ENCODE measurements at regions not wholly inside any gene's neighbourhood (a gene's known extent, or its start where the extent isn't known, plus 50 kb on each side); places are given as distances from the start of the nearest gene placed in this dataset.
"Not testable (repeated sequence)": the region's sequence is repeated elsewhere in the genome, so short reads cannot be mapped to it uniquely, and the experiment has no call there.

GRCh38 chr9:62848258-62848657 is 1658.4 kb downstream of the SPATA31A7 start:
- intact Hi-C loops (cut with DNase I, micrococcal nuclease); H3K4me3 ChIP-seq; H3K9me3 ChIP-seq; H3K4me1 ChIP-seq (ENCODE audit: low read depth); DNase-seq; H3K36me3 ChIP-seq (ENCODE audit: low read depth): not testable (repeated sequence)
- peak; percentile 17 for ATAC-seq

- H3K4me3 ChIP-seq; H3K36me3 ChIP-seq (ENCODE audit: low read depth); H3K9me3 ChIP-seq; intact Hi-C loops (cut with DNase I, micrococcal nuclease); DNase-seq; ATAC-seq; H3K4me1 ChIP-seq (ENCODE audit: low read depth): not testable (repeated sequence)
Observed at GRCh38 chr9:62849991-62850390, 1660.2 kb downstream of the SPATA31A7 start.

- H3K4me1 ChIP-seq (ENCODE audit: low read depth); H3K9me3 ChIP-seq; H3K4me3 ChIP-seq; intact Hi-C loops (cut with DNase I, micrococcal nuclease); H3K36me3 ChIP-seq (ENCODE audit: low read depth); ATAC-seq; DNase-seq: not testable (repeated sequence)
Observed at GRCh38 chr9:62857280-62857679, 1667.4 kb downstream of the SPATA31A7 start.

- intact Hi-C loops (cut with DNase I, micrococcal nuclease); H3K4me1 ChIP-seq (ENCODE audit: low read depth); ATAC-seq; H3K4me3 ChIP-seq; H3K9me3 ChIP-seq; H3K36me3 ChIP-seq (ENCODE audit: low read depth); DNase-seq: not testable (repeated sequence)
Observed at GRCh38 chr9:62858240-62858639, 1668.4 kb downstream of the SPATA31A7 start.

- H3K4me3 ChIP-seq; H3K36me3 ChIP-seq (ENCODE audit: low read depth); intact Hi-C loops (cut with DNase I, micrococcal nuclease); DNase-seq; H3K4me1 ChIP-seq (ENCODE audit: low read depth); H3K9me3 ChIP-seq: not testable (repeated sequence)
- ATAC-seq: peak; percentile 35
Observed at GRCh38 chr9:62860939-62861860, 1671.4 kb downstream of the SPATA31A7 start.

GRCh38 chr9:62862180-62862579 is 1672.3 kb downstream of the SPATA31A7 start:
- H3K9me3 ChIP-seq; ATAC-seq; H3K4me3 ChIP-seq; H3K4me1 ChIP-seq (ENCODE audit: low read depth); H3K36me3 ChIP-seq (ENCODE audit: low read depth); intact Hi-C loops (cut with DNase I, micrococcal nuclease); DNase-seq: not testable (repeated sequence)

GRCh38 chr9:62863319-62863718 is 1673.5 kb downstream of the SPATA31A7 start:
- ATAC-seq; intact Hi-C loops (cut with DNase I, micrococcal nuclease); DNase-seq; H3K4me3 ChIP-seq; H3K9me3 ChIP-seq; H3K36me3 ChIP-seq (ENCODE audit: low read depth); H3K4me1 ChIP-seq (ENCODE audit: low read depth): not testable (repeated sequence)

- H3K4me1 ChIP-seq (ENCODE audit: low read depth); H3K36me3 ChIP-seq (ENCODE audit: low read depth); DNase-seq; H3K4me3 ChIP-seq; H3K9me3 ChIP-seq; intact Hi-C loops (cut with DNase I, micrococcal nuclease); ATAC-seq: not testable (repeated sequence)
Observed at GRCh38 chr9:62863867-62864266, 1674.0 kb downstream of the SPATA31A7 start.

- DNase-seq: peak; percentile 15 to 69 (median 53)
- H3K36me3 ChIP-seq (ENCODE audit: low read depth); intact Hi-C loops (cut with DNase I, micrococcal nuclease); H3K9me3 ChIP-seq; H3K4me1 ChIP-seq (ENCODE audit: low read depth); H3K4me3 ChIP-seq: not testable (repeated sequence)
- peak; percentile 34 for ATAC-seq
Observed at GRCh38 chr9:62864481-62865469, 1674.9 kb downstream of the SPATA31A7 start.

GRCh38 chr9:62869061-62869460 is 1679.2 kb downstream of the SPATA31A7 start:
- DNase-seq; H3K36me3 ChIP-seq (ENCODE audit: low read depth); H3K9me3 ChIP-seq; H3K4me1 ChIP-seq (ENCODE audit: low read depth); H3K4me3 ChIP-seq; ATAC-seq; intact Hi-C loops (cut with DNase I, micrococcal nuclease): not testable (repeated sequence)

GRCh38 chr9:62871765-62872164 is 1681.9 kb downstream of the SPATA31A7 start:
- H3K4me1 ChIP-seq (ENCODE audit: low read depth); DNase-seq; H3K4me3 ChIP-seq; intact Hi-C loops (cut with DNase I, micrococcal nuclease); H3K9me3 ChIP-seq; ATAC-seq; H3K36me3 ChIP-seq (ENCODE audit: low read depth): not testable (repeated sequence)

- not testable (repeated sequence) for DNase-seq; ATAC-seq; H3K36me3 ChIP-seq (ENCODE audit: low read depth)
Observed at GRCh38 chr9:62874213-62874612, 1684.4 kb downstream of the SPATA31A7 start.

GRCh38 chr9:62874745-62875599 is 1685.1 kb downstream of the SPATA31A7 start:
- DNase-seq; H3K4me3 ChIP-seq; intact Hi-C loops (cut with DNase I, micrococcal nuclease); H3K9me3 ChIP-seq; H3K36me3 ChIP-seq (ENCODE audit: low read depth); H3K4me1 ChIP-seq (ENCODE audit: low read depth): not testable (repeated sequence)
- peak; percentile 29 for ATAC-seq

More at GRCh38 chr9:62874213-62874612, 1684.4 kb downstream of the SPATA31A7 start:
- H3K4me3 ChIP-seq; intact Hi-C loops (cut with DNase I, micrococcal nuclease); H3K4me1 ChIP-seq (ENCODE audit: low read depth); H3K9me3 ChIP-seq: not testable (repeated sequence)

All from mucosa of descending colon (tissue), 3 donors.